ENCODE measurements at regions not wholly inside any gene's neighbourhood (a gene's known extent, or its start where the extent isn't known, plus 50 kb on each side); places are given as distances from the start of the nearest gene placed in this dataset.

DNA sequence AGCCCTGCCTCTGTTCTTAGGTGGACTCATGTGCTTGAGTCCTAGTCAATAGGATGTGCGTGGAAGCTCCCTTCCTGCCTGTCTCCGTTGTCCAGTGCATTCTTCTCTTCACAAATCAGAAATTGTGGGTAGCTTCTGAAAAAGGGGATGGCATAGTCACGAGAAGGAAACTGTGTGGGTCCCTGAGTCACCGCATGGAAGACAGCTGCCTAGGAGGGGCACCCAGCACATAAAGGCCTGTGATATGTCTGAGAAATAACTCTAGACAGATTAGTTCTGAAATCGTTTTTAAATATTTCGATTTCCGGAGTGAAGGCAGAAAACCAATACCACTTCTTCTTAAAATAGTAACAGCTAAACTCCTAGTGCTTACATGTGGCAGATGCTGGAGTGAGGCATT, 974.4 kb downstream of the BCL11B start:
- TF ChIP-seq TAF1 (IDR thresholded peaks at IDR 0.05; ENCODE audit: low read depth) (no peak), NFIC (IDR thresholded peaks at IDR 0.05) (no peak), ZBTB7A (IDR thresholded peaks at IDR 0.05; ENCODE audit: low read depth) (no peak), CEBPB (IDR thresholded peaks at IDR 0.05) (no peak), FOXM1 (IDR thresholded peaks at IDR 0.05; ENCODE audit: borderline replicate concordance, low read depth) (no peak), CREB1 (IDR thresholded peaks at IDR 0.05; ENCODE audit: low read depth) (no peak), RAD21 (IDR thresholded peaks at IDR 0.05; ENCODE audit: low read depth) (no peak), TCF12 (IDR thresholded peaks at IDR 0.05; ENCODE audit: low read depth) (no peak), EP300 (IDR thresholded peaks at IDR 0.05; ENCODE audit: borderline replicate concordance) (no peak), USF1 (IDR thresholded peaks at IDR 0.05) (no peak), TEAD4 (IDR thresholded peaks at IDR 0.05) (no peak), EGR1 (IDR thresholded peaks at IDR 0.05) (no peak)
- TF ChIP-seq, protein P1, sequence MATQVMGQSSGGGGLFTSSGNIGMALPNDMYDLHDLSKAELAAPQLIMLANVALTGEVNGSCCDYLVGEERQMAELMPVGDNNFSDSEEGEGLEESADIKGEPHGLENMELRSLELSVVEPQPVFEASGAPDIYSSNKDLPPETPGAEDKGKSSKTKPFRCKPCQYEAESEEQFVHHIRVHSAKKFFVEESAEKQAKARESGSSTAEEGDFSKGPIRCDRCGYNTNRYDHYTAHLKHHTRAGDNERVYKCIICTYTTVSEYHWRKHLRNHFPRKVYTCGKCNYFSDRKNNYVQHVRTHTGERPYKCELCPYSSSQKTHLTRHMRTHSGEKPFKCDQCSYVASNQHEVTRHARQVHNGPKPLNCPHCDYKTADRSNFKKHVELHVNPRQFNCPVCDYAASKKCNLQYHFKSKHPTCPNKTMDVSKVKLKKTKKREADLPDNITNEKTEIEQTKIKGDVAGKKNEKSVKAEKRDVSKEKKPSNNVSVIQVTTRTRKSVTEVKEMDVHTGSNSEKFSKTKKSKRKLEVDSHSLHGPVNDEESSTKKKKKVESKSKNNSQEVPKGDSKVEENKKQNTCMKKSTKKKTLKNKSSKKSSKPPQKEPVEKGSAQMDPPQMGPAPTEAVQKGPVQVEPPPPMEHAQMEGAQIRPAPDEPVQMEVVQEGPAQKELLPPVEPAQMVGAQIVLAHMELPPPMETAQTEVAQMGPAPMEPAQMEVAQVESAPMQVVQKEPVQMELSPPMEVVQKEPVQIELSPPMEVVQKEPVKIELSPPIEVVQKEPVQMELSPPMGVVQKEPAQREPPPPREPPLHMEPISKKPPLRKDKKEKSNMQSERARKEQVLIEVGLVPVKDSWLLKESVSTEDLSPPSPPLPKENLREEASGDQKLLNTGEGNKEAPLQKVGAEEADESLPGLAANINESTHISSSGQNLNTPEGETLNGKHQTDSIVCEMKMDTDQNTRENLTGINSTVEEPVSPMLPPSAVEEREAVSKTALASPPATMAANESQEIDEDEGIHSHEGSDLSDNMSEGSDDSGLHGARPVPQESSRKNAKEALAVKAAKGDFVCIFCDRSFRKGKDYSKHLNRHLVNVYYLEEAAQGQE (IDR thresholded peaks at IDR 0.05; ENCODE audit: low read depth) = no peak
- TF ChIP-seq, protein P2, sequence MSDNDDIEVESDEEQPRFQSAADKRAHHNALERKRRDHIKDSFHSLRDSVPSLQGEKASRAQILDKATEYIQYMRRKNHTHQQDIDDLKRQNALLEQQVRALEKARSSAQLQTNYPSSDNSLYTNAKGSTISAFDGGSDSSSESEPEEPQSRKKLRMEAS (IDR thresholded peaks at IDR 0.05) = no peak
